WERI-Rb-1 (cell line): ENCODE measurements at regions not wholly inside any gene's neighbourhood (a gene's known extent, or its start where the extent isn't known, plus 50 kb on each side); places are given as distances from the start of the nearest gene placed in this dataset.

Source experiments
- DNase-seq: peaks from one replicate; pipeline ENCODE4 v3.0.0-alpha.2; 2020
- H3K27ac ChIP-seq: fragments of 250-450 bp; sonication (Bioruptor Pico); 2 replicates; pipeline ENCODE4 v1.5.1; 2020; ENCODE audit warnings: mild to moderate bottlenecking, moderate library complexity
- H3K27me3 ChIP-seq: fragments of 250-450 bp; sonication (Bioruptor Pico); 2 replicates; pipeline ENCODE4 v1.5.1; 2021; ENCODE audit warnings: mild to moderate bottlenecking, low read depth, moderate library complexity; ENCODE audit not compliant: insufficient read depth, severe bottlenecking
- H3K36me3 ChIP-seq: fragments of 250-450 bp; sonication (Bioruptor Pico); 2 replicates; pipeline ENCODE4 v1.5.1; 2020; ENCODE audit warnings: mild to moderate bottlenecking, moderate library complexity
- H3K4me3 ChIP-seq: 2 replicates; pipeline ENCODE4 v1.5.1; 2011; ENCODE audit warnings: low read depth, mild to moderate bottlenecking, control low read depth, low read length
- H3K9me3 ChIP-seq: fragments of 250-450 bp; sonication (Bioruptor Pico); 2 replicates; pipeline ENCODE4 v1.5.1; 2021; ENCODE audit warnings: mild to moderate bottlenecking, moderate library complexity; ENCODE audit not compliant: severe bottlenecking
- CTCF ChIP-seq: IDR thresholded peaks from 2 replicates; pipeline ENCODE4 v1.5.1; 2011; ENCODE audit warnings: low read depth, mild to moderate bottlenecking, control low read depth, inconsistent platforms, low read length

GRCh38 chr20:11132819-11133415, 459.1 kb upstream of the JAG1 start:
- H3K36me3 ChIP-seq = no peaks in the 10 kb centered on the region
- H3K4me3 ChIP-seq = no peak overlapping the region
- no peak for DNase-seq
- H3K27me3 ChIP-seq = no peaks in the 10 kb centered on the region
- TF ChIP-seq CTCF = no peak
- no peak overlapping the region for H3K27ac ChIP-seq
- H3K9me3 ChIP-seq = no peaks in the 10 kb centered on the region

GRCh38 chr20:11136691-11137090, 462.9 kb upstream of the JAG1 start:
- Histone ChIP-seq H3K4me3 (no peak overlapping the region), H3K27ac (no peak overlapping the region), H3K9me3 (no peaks in the 10 kb centered on the region), H3K27me3 (no peaks in the 10 kb centered on the region), H3K36me3 (no peaks in the 10 kb centered on the region)
- DNase-seq = no peak
- TF ChIP-seq CTCF = no peak

GRCh38 chr20:11137688-11138087, 463.9 kb upstream of the JAG1 start:
- no peak for TF ChIP-seq CTCF
- Histone ChIP-seq H3K4me3 (no peak overlapping the region), H3K9me3 (no peaks in the 10 kb centered on the region), H3K27me3 (no peaks in the 10 kb centered on the region), H3K27ac (no peak overlapping the region), H3K36me3 (no peaks in the 10 kb centered on the region)
- no peak for DNase-seq

GRCh38 chr20:11140359-11140758, 466.6 kb upstream of the JAG1 start:
- Histone ChIP-seq H3K4me3 (no peak overlapping the region), H3K36me3 (no peaks in the 10 kb centered on the region), H3K27me3 (no peaks in the 10 kb centered on the region), H3K27ac (no peak overlapping the region), H3K9me3 (no peaks in the 10 kb centered on the region)
- DNase-seq = no peak
- no peak for TF ChIP-seq CTCF

GRCh38 chr20:11143481-11143880, 469.7 kb upstream of the JAG1 start:
- Histone ChIP-seq H3K27me3 (no peaks in the 10 kb centered on the region), H3K9me3 (no peaks in the 10 kb centered on the region), H3K27ac (no peak overlapping the region), H3K4me3 (no peak overlapping the region), H3K36me3 (no peaks in the 10 kb centered on the region)
- DNase-seq = no peak
- no peak for TF ChIP-seq CTCF

GRCh38 chr20:11144114-11144950, 470.5 kb upstream of the JAG1 start:
- Histone ChIP-seq H3K36me3 (no peaks in the 10 kb centered on the region), H3K27ac (no peak overlapping the region), H3K9me3 (no peaks in the 10 kb centered on the region), H3K27me3 (no peaks in the 10 kb centered on the region), H3K4me3 (no peak overlapping the region)
- no peak for TF ChIP-seq CTCF
- DNase-seq = no peak
